CD14-positive monocyte (primary cell): ENCODE measurements at regions not wholly inside any gene's neighbourhood (a gene's known extent, or its start where the extent isn't known, plus 50 kb on each side); places are given as distances from the start of the nearest gene placed in this dataset.

ENCODE experiments used
- DNase-seq, 3 donors: peaks; one replicate each; pipeline ENCODE4 v3.0.0-alpha.2; 2011 to 2022
- H2AFZ ChIP-seq: 2 replicates; pipeline ENCODE4 v1.6.0; 2012; ENCODE audit warnings: mild to moderate bottlenecking, low read depth, low read length, inconsistent platforms; ENCODE audit not compliant: insufficient read depth, poor library complexity, severe bottlenecking
- H3K27ac ChIP-seq, 2 donors: 1 replicate in 1 of 2; 2 replicates in 1 of 2; pipeline ENCODE4 v1.5.1; 2012 to 2013; ENCODE audit warnings: low read length in 2 of 2, control low read depth in 1 of 2, inconsistent platforms in 1 of 2, low read depth in 1 of 2, mild to moderate bottlenecking in 1 of 2
- H3K27me3 ChIP-seq, 2 donors: one replicate each; pipeline versions ENCODE4 v1.6.0 to v1.6.1; 2011 to 2013; ENCODE audit warnings: low read length in 2 of 2; ENCODE audit not compliant: control insufficient read depth in 2 of 2, insufficient read depth in 2 of 2
- H3K36me3 ChIP-seq, 2 donors: replicated peaks in 1 of 2; 1 replicate in 1 of 2; 2 replicates in 1 of 2; pipeline versions ENCODE4 v1.5.1 to v1.6.1; 2012 to 2013; ENCODE audit warnings: low read length in 2 of 2, control low read depth in 1 of 2, inconsistent platforms in 1 of 2, mild to moderate bottlenecking in 1 of 2; ENCODE audit not compliant: insufficient read depth in 2 of 2, control insufficient read depth in 1 of 2
- H3K4me1 ChIP-seq, 2 donors: 1 replicate in 1 of 2; 2 replicates in 1 of 2; pipeline versions ENCODE4 v1.5.1 to v1.6.1; 2012 to 2013; ENCODE audit warnings: low read length in 2 of 2, control low read depth in 1 of 2, inconsistent platforms in 1 of 2, mild to moderate bottlenecking in 1 of 2, moderate library complexity in 1 of 2; ENCODE audit not compliant: insufficient read depth in 2 of 2, control insufficient read depth in 1 of 2
- H3K4me2 ChIP-seq: replicated peaks from 2 replicates; pipeline ENCODE3; 2012; ENCODE audit warnings: low read length, moderate library complexity, mild to moderate bottlenecking; ENCODE audit not compliant: poor library complexity, severe bottlenecking; ENCODE audit errors: extremely low read depth
- H3K4me3 ChIP-seq, 3 experiments: fragments of 200-600 bp in 1 of 3; sonication (generic) in 1 of 3; replicated peaks in 1 of 3; 1 replicate in 2 of 3; 2 replicates in 1 of 3; pipeline ENCODE4 v1.5.1; 2011 to 2013; ENCODE audit warnings: low read length in 3 of 3, mild to moderate bottlenecking in 3 of 3, control low read depth in 2 of 3, low read depth in 2 of 3, inconsistent platforms in 1 of 3, moderate library complexity in 1 of 3
- H3K79me2 ChIP-seq: 2 replicates; pipeline ENCODE4 v1.6.0; 2012; ENCODE audit warnings: mild to moderate bottlenecking, control low read depth, inconsistent platforms, low read length, moderate library complexity; ENCODE audit not compliant: insufficient read depth
- H3K9ac ChIP-seq: 2 replicates; pipeline ENCODE4 v1.6.0; 2017; ENCODE audit warnings: low read length, mild to moderate bottlenecking; ENCODE audit not compliant: insufficient read depth, poor library complexity, severe bottlenecking
- H3K9me3 ChIP-seq, 2 donors: replicated peaks in 1 of 2; 1 replicate in 1 of 2; 2 replicates in 1 of 2; pipeline versions ENCODE4 v1.5.1 to v1.6.1; 2012 to 2013; ENCODE audit warnings: low read length in 2 of 2, control low read depth in 1 of 2; ENCODE audit not compliant: control insufficient read depth in 1 of 2, insufficient read depth in 1 of 2
- H4K20me1 ChIP-seq: 2 replicates; pipeline ENCODE4 v1.6.0; 2012; ENCODE audit warnings: mild to moderate bottlenecking, low read length, control low read depth, moderate library complexity; ENCODE audit not compliant: insufficient read depth
- H3K27ac Mint-ChIP-seq, 7 donors: one replicate each; pipeline ENCODE4 v1.8.0; 2020; ENCODE audit warnings: mild to moderate bottlenecking in 7 of 7, mixed read lengths in 7 of 7, moderate library complexity in 6 of 7, inconsistent platforms in 2 of 7
- H3K27me3 Mint-ChIP-seq, 3 donors: one replicate each; pipeline ENCODE4 v1.8.0; 2021 to 2022; ENCODE audit warnings: low read depth in 3 of 3, mild to moderate bottlenecking in 3 of 3, mixed read lengths in 3 of 3, moderate library complexity in 3 of 3, inconsistent platforms in 1 of 3
- H3K36me3 Mint-ChIP-seq, 2 donors: one replicate each; pipeline ENCODE4 v1.8.0; 2020; ENCODE audit warnings: mixed read lengths in 2 of 2, inconsistent platforms in 1 of 2, mild to moderate bottlenecking in 1 of 2
- H3K4me1 Mint-ChIP-seq: one replicate; pipeline ENCODE4 v1.8.0; 2020; ENCODE audit warnings: mild to moderate bottlenecking, mixed read lengths
- H3K4me3 Mint-ChIP-seq, 2 donors: one replicate each; pipeline ENCODE4 v1.8.0; 2020; ENCODE audit warnings: mild to moderate bottlenecking in 2 of 2, mixed read lengths in 2 of 2, moderate library complexity in 1 of 2
- H3K9me3 Mint-ChIP-seq, 7 donors: one replicate each; pipeline ENCODE4 v1.8.0; 2020 to 2022; ENCODE audit warnings: mixed read lengths in 7 of 7, mild to moderate bottlenecking in 6 of 7, moderate library complexity in 6 of 7, inconsistent platforms in 2 of 7
- CTCF ChIP-seq: fragments of 200-600 bp; IDR thresholded peaks from one replicate; pipeline ENCODE4 v1.8.0; 2022; ENCODE audit warnings: antibody characterized with exemption, mild to moderate bottlenecking
- WGBS: methylation state at CpG from one replicate; pipeline ENCODE4 v1.1.5; 2013; ENCODE audit warnings: missing lambda C conversion rate; ENCODE audit not compliant: insufficient coverage; 5-methylcytosine and 5-hydroxymethylcytosine counted together
- intact Hi-C, 2 donors: fragments of 100-400 bp; cut with micrococcal nuclease; formaldehyde crosslinking; loops; one replicate each; pipeline versions ENCODE4 v1.15.0 to v1.15.1; 2023

- DNase-seq = no peak
- Mint-ChIP-seq H3K27me3 (peaks cover 0 to 6% (median 5%) of the 10 kb centered on the region in 3 donors), H3K4me3 (no peak overlapping the region), H3K27ac (no peak overlapping the region), H3K4me1 (no peaks in the 10 kb centered on the region), H3K36me3 (no peaks in the 10 kb centered on the region), H3K9me3 (peaks cover 0 to 2% (median 0%) of the 10 kb centered on the region in 7 donors)
- Histone ChIP-seq H4K20me1 (no peaks in the 10 kb centered on the region), H3K27me3 (no peaks in the 10 kb centered on the region), H3K4me2 (no peak overlapping the region), H3K4me3 (no peak overlapping the region), H2AFZ (no peak overlapping the region), H3K4me1 (no peaks in the 10 kb centered on the region), H3K9me3 (no peaks in the 10 kb centered on the region), H3K79me2 (no peaks in the 10 kb centered on the region), H3K27ac (no peak overlapping the region), H3K36me3 (no peaks in the 10 kb centered on the region), H3K9ac (no peak overlapping the region)
- intact Hi-C loops = no loop called here
- TF ChIP-seq CTCF = no peak
- WGBS = 86% methylated on average over 1 of the region's 5 CpGs
Observed at GRCh38 chr3:159733194-159733860, 255.3 kb upstream of the IL12A start.

GRCh38 chr3:159734681-159735080 lies 254.0 kb upstream of the IL12A start:
- no peaks in the 10 kb centered on the region for H3K36me3 ChIP-seq
- no peaks in the 10 kb centered on the region for H3K36me3 Mint-ChIP-seq
- no peaks in the 10 kb centered on the region for H3K4me1 ChIP-seq
- H3K9me3 ChIP-seq = no peaks in the 10 kb centered on the region
- no peak overlapping the region for H3K27ac Mint-ChIP-seq
- H3K27ac ChIP-seq = no peak overlapping the region
- intact Hi-C loops = no loop called here
- WGBS = no CpG with 5 or more reads among the region's 3 CpGs
- H3K9ac ChIP-seq = no peak overlapping the region
- H4K20me1 ChIP-seq = no peaks in the 10 kb centered on the region
- H2AFZ ChIP-seq = no peak overlapping the region
- peaks cover 0 to 2% (median 0%) of the 10 kb centered on the region in 7 donors for H3K9me3 Mint-ChIP-seq
- no peak for DNase-seq
- no peak overlapping the region for H3K4me2 ChIP-seq
- H3K4me1 Mint-ChIP-seq = no peaks in the 10 kb centered on the region
- peaks cover 0 to 5% (median 3%) of the 10 kb centered on the region in 3 donors for H3K27me3 Mint-ChIP-seq
- no peak for TF ChIP-seq CTCF
- no peaks in the 10 kb centered on the region for H3K27me3 ChIP-seq
- H3K79me2 ChIP-seq = no peaks in the 10 kb centered on the region
- no peak overlapping the region for H3K4me3 Mint-ChIP-seq
- no peak overlapping the region for H3K4me3 ChIP-seq
